NCI-H187 treated with DMSO at 0.1 percent for 48 hours (cell line): ENCODE measurements at regions not wholly inside any gene's neighbourhood (a gene's known extent, or its start where the extent isn't known, plus 50 kb on each side); places are given as distances from the start of the nearest gene placed in this dataset.

Experiments used
- DNase-seq: peaks from one replicate; lab custom pipeline; 2025; lab: John Stamatoyannopoulos, UW

- DNase-seq: no peak
Observed at GRCh38 chr18:70382017-70382416, 93.2 kb downstream of the SOCS6 start.

- peak; percentile 77 for DNase-seq
Observed at GRCh38 chr18:70380915-70381896, 92.4 kb downstream of the SOCS6 start.
